ENCODE measurements at regions not wholly inside any gene's neighbourhood (a gene's known extent, or its start where the extent isn't known, plus 50 kb on each side); places are given as distances from the start of the nearest gene placed in this dataset.
"Not testable (repeated sequence)": the region's sequence is repeated elsewhere in the genome, so short reads cannot be mapped to it uniquely, and the experiment has no call there.

DNA sequence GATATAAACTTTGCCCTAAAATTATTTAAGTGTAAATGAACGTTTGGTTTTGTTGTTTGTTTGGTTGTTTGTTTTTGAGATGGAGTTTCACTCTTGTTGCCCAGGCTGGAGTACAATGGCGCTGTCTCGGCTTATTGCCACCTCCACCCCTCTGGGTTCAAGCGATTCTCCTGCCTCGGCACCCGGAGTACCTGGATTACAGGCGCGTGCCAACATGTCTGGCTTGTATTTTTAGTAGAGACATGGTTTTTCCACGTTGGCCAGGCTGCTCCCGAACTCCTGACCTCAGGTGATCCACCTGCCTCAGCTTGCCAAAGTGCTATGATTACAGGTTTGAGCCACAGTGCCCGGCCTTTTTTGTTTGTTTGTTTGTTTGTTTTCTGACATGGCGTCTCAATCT lies 87.9 kb upstream of the CHD2 start:
- peak in 2 of 42 donors; percentile 28 to 36 for DNase-seq

GRCh38 chr15:92813485-92813884 lies 86.6 kb upstream of the CHD2 start:
- intact Hi-C loops (cut with DNase I), result no loop called here
- DNase-seq, result no peak

More for the DNA sequence above, 87.9 kb upstream of the CHD2 start:
- intact Hi-C loops (cut with DNase I), result no loop called here

GRCh38 chr15:92817339-92817886 lies 82.7 kb upstream of the CHD2 start:
- peak in 3 of 42 donors; percentile 11 to 25 (median 18) for DNase-seq
- intact Hi-C loops (cut with DNase I), result no loop called here

DNA sequence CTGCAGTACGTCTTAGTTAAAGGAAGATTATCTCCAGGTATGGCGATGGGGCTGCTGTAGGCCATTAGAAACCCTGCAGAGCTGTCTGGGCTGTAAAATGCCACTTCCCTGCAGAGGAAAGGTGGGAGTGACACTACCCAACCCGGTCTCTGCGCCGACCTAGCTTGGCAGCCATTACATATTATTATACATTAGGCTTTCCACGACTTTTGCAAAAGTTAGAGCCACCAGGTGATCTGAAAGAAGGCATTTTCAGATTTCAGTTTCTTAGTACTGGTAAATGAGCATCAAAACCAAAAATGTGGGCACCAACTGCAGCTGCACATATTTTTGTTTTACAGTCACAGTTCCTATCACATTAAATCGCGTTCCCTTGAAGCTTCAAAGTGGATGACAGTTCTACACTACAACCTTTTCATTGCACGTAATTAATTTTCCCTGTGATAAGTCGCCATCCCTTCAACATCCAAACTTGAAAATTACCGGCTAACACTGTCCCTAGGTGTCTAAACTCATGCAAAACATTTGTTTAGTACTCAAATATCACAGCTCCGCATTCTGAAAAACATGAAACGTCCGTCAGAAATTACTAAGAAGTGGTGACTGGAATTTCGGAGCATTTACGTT lies 81.4 kb upstream of the CHD2 start:
- DNase-seq, result peak in 8 of 42 donors; percentile 14 to 60 (median 30)
- intact Hi-C loops (cut with DNase I), result no loop called here

GRCh38 chr15:92819278-92820235 lies 80.6 kb upstream of the CHD2 start:
- intact Hi-C loops (cut with DNase I), result no loop called here
- DNase-seq, result peak in 19 of 42 donors; percentile 12 to 72 (median 43)

GRCh38 chr15:92820236-92821021 lies 79.7 kb upstream of the CHD2 start:
- intact Hi-C loops (cut with DNase I), result no loop called here
- DNase-seq, result peak; percentile 83 to 97 (median 94)

DNA sequence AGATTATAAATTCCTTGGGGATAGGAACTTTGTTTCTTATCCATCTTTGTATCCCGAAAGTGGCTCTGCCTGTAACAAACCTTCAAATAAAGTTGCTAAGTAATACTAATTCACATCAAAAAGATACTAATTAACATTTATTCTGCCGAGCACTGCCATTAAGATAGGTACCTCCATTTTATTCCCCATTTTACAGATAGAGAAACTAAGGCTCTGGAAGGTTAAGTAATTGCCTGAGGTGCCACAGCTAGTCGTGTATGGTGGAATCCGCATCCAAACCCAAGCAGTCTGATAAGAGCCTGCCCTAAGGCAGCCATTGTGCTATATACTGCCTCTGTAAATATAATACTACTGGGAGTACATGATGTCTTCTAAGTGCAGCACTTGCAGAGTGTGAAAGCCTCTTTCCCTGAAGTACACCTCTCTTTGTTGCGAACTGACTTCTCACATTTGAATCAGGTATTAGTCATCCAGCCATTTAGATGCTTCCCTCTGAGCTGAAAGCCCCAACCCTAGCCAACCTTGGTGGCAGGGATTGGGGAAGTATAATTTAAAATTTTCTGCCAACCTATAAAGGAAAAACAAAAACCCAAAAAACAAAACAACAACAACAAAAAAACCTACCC lies 78.5 kb upstream of the CHD2 start:
- peak in 13 of 42 donors; percentile 7 to 71 (median 35) for DNase-seq
- intact Hi-C loops (cut with DNase I), result no loop called here

- DNase-seq, result peak in 3 of 42 donors; percentile 4 to 18 (median 7)
- intact Hi-C loops (cut with DNase I), result no loop called here
These were observed 77.6 kb upstream of the CHD2 start for GRCh38 chr15:92822216-92823144.

GRCh38 chr15:92825985-92826384 lies 74.1 kb upstream of the CHD2 start:
- no peak for DNase-seq

DNA sequence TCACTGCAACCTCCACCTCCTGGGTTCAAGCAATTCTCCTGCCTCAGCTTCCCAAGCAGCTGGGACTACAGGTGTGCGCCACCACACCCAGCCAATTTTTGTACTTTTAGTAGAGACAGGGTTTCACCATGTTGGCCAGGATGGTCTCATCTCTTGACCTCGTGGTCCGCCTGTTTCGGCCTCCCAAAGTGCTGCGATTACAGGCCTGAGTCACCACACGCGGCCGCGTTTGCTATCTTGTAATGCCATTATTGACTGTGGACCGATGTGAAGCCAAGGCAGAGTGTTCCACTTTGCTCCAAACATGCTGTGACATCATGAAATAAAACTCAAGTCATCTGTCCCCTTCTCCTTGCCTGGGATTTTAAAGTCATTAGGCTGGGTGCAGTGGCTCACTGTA lies 72.1 kb upstream of the CHD2 start:
- intact Hi-C loops (cut with DNase I), result not testable (repeated sequence)
- DNase-seq, result peak in 1 of 42 donors; percentile 7

More at GRCh38 chr15:92825985-92826384, 74.1 kb upstream of the CHD2 start:
- intact Hi-C loops (cut with DNase I), result no loop called here

DNA sequence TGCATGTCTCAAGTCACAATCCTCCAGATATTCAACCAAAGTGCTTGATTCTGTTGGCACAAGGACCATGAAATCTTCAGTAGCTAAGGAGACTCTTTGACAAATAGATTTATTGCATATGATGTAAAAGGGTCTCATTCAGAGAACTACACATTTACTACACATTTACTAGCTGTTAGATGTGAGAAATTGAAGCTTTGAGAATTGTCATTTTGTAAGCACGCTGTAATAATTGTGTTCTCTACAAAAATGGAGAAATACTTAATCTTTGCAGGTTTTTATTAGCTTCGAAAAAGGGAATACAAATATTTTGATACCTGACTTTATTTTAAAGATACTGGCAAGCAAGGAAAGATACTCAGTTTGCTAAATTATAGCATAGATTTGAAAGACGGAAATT lies 70.2 kb upstream of the CHD2 start:
- intact Hi-C loops (cut with DNase I), result loop anchor here (5.0 kb wide), 1 partner anchor 52 kb away; no protein-coding TSS in a partner anchor
- no peak for DNase-seq

DNA sequence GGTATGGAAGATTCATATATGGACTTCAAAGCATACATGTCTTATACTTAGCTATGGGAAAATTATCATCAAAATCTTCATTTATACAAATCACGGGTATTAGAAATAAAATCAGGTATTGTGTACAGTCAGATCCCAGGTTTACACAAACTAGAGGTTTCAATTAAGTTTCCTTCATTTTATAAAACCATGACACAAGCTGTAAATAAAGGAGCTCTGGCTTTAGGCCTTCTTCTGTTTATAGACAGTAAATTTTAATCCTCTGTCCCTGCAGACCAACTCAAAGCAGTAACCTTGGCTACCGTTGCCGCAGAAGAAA lies 68.8 kb upstream of the CHD2 start:
- intact Hi-C loops (cut with DNase I), result loop anchor here (5.0 kb wide), 1 partner anchor 51 kb away; no protein-coding TSS in a partner anchor
- DNase-seq, result no peak

DNA sequence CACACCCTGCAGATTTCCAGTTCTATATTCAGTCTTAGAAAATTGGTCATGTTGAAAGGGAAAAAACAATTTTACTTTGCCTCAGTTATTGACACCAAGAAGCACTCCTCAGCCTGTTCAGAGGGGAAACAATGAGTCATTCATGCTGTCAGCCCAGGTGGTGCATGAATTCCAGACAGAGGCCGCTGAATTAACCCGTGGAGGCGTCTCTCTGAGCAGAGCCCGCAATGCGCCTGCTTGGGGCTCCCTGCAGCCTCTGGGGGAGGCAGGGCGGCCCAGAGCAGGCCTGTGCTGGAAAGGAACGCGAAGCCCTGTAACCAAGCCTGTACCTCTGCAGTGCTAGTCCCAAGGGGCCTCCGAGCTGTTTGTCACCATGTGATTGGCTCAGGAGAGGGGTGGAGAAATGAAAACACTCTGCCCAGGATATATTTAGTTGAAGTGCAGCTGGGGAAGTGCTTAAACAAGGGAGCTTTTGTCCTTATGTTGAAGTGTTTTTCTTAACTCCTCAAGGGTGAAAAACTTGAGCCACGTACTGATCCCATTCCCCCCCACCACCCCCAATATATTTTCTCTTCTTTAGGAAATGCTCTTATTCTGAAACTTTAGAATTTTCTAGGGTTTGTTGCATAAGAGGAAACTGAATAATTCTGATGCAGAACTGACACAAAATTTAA lies 68.3 kb upstream of the CHD2 start:
- DNase-seq, result peak; percentile 74 to 96 (median 91)
- intact Hi-C loops (cut with DNase I), result loop anchor here (5.0 kb wide), 1 partner anchor 51 kb away; no protein-coding TSS in a partner anchor

GRCh38 chr15:92833106-92833433 lies 67.1 kb upstream of the CHD2 start:
- DNase-seq, result peak in 1 of 42 donors; percentile 13
- intact Hi-C loops (cut with DNase I), result loop anchor here (5.0 kb wide), 1 partner anchor 49 kb away; no protein-coding TSS in a partner anchor

- DNase-seq, result no peak
- intact Hi-C loops (cut with DNase I), result loop anchor here (5.0 kb wide), 1 partner anchor 49 kb away; no protein-coding TSS in a partner anchor
These were observed 66.4 kb upstream of the CHD2 start for GRCh38 chr15:92833493-92834271.

GRCh38 chr15:92839696-92840095 lies 60.4 kb upstream of the CHD2 start:
- DNase-seq, result peak in 4 of 42 donors; percentile 19 to 29 (median 22)

More at GRCh38 chr15:92839696-92840095, 60.4 kb upstream of the CHD2 start:
- intact Hi-C loops (cut with DNase I), result no loop called here
